ENCODE measurements at regions not wholly inside any gene's neighbourhood (a gene's known extent, or its start where the extent isn't known, plus 50 kb on each side); places are given as distances from the start of the nearest gene placed in this dataset.

DNA sequence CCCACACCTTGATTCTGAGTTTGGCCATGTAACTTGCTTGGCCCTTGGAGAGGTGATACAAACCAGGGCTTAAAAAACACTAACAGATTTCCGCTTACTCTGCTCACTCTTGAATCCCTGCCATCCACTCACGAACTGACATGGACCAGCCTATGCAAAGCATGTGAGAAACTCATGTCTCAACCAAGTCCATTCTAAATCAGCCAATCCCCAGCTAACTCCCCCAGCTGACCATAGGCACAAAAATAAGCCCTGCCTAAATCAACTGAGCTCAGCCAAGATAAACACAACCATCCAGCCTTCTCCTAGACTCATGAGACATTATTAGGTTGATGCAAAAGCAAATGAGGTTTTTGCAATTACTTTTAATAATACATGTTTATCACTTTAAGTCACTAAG, 353.9 kb upstream of the TBX3 start:
- TF ChIP-seq CTCF (IDR thresholded peaks at IDR 0.05) (no peak), POLR2A (IDR thresholded peaks at IDR 0.05) (no peak)
